ENCODE measurements at regions not wholly inside any gene's neighbourhood (a gene's known extent, or its start where the extent isn't known, plus 50 kb on each side); places are given as distances from the start of the nearest gene placed in this dataset.

DNA sequence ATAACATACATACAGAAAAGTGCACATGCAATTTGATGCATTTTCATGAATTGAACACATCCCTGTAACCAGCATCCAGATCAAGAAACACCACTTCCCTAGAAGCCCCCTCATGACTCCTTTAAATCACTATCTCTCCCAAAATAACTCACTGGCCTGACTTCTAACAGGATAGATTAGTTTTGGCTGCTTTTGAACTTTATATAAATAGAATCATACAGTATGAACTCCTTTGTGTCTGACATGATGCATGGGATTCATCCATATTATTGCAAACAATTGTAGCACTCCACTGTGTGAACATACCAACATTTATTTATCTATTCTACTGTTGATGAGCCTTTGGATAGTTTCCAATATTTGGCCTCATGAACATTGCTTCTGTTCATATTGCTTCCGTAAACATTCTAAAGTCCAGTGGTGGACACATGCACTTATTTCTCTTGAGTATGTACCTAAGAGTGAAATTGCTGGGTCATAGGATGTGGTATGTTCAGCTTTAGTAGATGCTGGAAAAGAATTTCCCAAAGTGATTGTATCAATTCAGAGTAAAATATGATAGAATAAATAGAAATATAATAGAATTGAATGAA, 148.7 kb upstream of the GDNF start:
- intact Hi-C loops (cut with micrococcal nuclease) = no loop called here
- ATAC-seq = no peak
- no peak overlapping the region for H3K4me2 ChIP-seq (ENCODE audit: low read length)
- POLR2A ChIA-PET = no interaction called here
- no TSS peak for BruUV-seq (replicated peaks)
- RAD21 ChIA-PET (ENCODE audit: low non-redundant PET in 1 of 2, low total read pairs in 2 of 2, uncharacterized antibody in 2 of 2, unreplicated experiment in 2 of 2) = no interaction called here
- no peaks in the 10 kb centered on the region for H4K20me1 ChIP-seq (ENCODE audit: insufficient read depth)
- H2AFZ ChIP-seq (ENCODE audit: low read depth, low read length, poor library complexity, severe bottlenecking) = no peak overlapping the region
- no peak overlapping the region for H3K27ac ChIP-seq (ENCODE audit: low read depth, low read length)
- no peaks in the 10 kb centered on the region for H3K9me2 ChIP-seq (ENCODE audit: insufficient read depth)
- DNase-seq (ENCODE audit: low read depth, low spot score) = no peak
- H3K36me3 ChIP-seq (ENCODE audit: control insufficient read depth in 1 of 2, insufficient read depth in 2 of 2, low read length in 2 of 2) = no peaks in the 10 kb centered on the region
- no peaks in the 10 kb centered on the region for H3K9me3 ChIP-seq (ENCODE audit: control insufficient read depth in 1 of 2, insufficient read depth in 1 of 2, low read depth in 1 of 2, low read length in 2 of 2)
- H3K9ac ChIP-seq (ENCODE audit: low read length) = no peak overlapping the region
- peaks cover 51% of the 10 kb centered on the region for H3K27me3 ChIP-seq (ENCODE audit: insufficient read depth, low read length)
- TF ChIP-seq CBX3 (IDR thresholded peaks at IDR 0.05; ENCODE audit: low read depth) = no peak
- no peak for TF ChIP-seq ZFX (IDR thresholded peaks at IDR 0.05)
- no peak for TF ChIP-seq POLR2A (IDR thresholded peaks at IDR 0.05; ENCODE audit: borderline replicate concordance, extremely low read depth, insufficient read depth, insufficient read length)
- no peak for TF ChIP-seq SIN3A (IDR thresholded peaks at IDR 0.05; ENCODE audit: low read depth)
- no peak for TF ChIP-seq POLR2AphosphoS5 (IDR thresholded peaks at IDR 0.05; ENCODE audit: low read depth, low read length)
- TF ChIP-seq ELF1 (IDR thresholded peaks at IDR 0.05; ENCODE audit: borderline replicate concordance, low read depth) = no peak
- TF ChIP-seq, protein P1, sequence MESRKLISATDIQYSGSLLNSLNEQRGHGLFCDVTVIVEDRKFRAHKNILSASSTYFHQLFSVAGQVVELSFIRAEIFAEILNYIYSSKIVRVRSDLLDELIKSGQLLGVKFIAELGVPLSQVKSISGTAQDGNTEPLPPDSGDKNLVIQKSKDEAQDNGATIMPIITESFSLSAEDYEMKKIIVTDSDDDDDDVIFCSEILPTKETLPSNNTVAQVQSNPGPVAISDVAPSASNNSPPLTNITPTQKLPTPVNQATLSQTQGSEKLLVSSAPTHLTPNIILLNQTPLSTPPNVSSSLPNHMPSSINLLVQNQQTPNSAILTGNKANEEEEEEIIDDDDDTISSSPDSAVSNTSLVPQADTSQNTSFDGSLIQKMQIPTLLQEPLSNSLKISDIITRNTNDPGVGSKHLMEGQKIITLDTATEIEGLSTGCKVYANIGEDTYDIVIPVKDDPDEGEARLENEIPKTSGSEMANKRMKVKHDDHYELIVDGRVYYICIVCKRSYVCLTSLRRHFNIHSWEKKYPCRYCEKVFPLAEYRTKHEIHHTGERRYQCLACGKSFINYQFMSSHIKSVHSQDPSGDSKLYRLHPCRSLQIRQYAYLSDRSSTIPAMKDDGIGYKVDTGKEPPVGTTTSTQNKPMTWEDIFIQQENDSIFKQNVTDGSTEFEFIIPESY (IDR thresholded peaks at IDR 0.05; ENCODE audit: extremely low read depth, insufficient replicate concordance, low read length) = no peak
- no peak for TF ChIP-seq EGR1 (IDR thresholded peaks at IDR 0.05; ENCODE audit: low read depth)
- no peak for TF ChIP-seq RAD21 (IDR thresholded peaks at IDR 0.05; ENCODE audit: low read depth)
- no peak for TF ChIP-seq SP1 (IDR thresholded peaks at IDR 0.05; ENCODE audit: low read depth)
- no peak for TF ChIP-seq EZH2phosphoT487 (IDR thresholded peaks at IDR 0.05; ENCODE audit: borderline replicate concordance)
- no peak for TF ChIP-seq REST (IDR thresholded peaks at IDR 0.05; ENCODE audit: low read depth)
- no peak for TF ChIP-seq JUND (IDR thresholded peaks at IDR 0.05)
- TF ChIP-seq FOSL1 (IDR thresholded peaks at IDR 0.05; ENCODE audit: low read depth) = no peak
- no peak for TF ChIP-seq YY1 (IDR thresholded peaks at IDR 0.05; ENCODE audit: extremely low read depth, insufficient replicate concordance, low read depth, low read length)
- no peaks in the 10 kb centered on the region for H3K79me2 ChIP-seq (ENCODE audit: insufficient read depth, low read length)
- H3K4me3 ChIP-seq (replicated peaks in 1 of 2; ENCODE audit: low read depth in 1 of 2, low read length in 2 of 2) = no peak overlapping the region
- no peaks in the 10 kb centered on the region for H3K4me1 ChIP-seq (ENCODE audit: control insufficient read depth in 1 of 2, insufficient read depth in 2 of 2, low read length in 2 of 2)
- CTCF ChIA-PET = no interaction called here
